SK-N-SH treated with all-trans-retinoic acid at 6 μM for 48 hours (cell line): ENCODE measurements at regions not wholly inside any gene's neighbourhood (a gene's known extent, or its start where the extent isn't known, plus 50 kb on each side); places are given as distances from the start of the nearest gene placed in this dataset.

Experiments used
- ATAC-seq: fragments of 200-7000 bp; cut with Tn5 transposase; 3 replicates; pipeline ENCODE4 v1.9.1; 2020; ENCODE audit warnings: mild to moderate bottlenecking, moderate library complexity
- ARNTL ChIP-seq: fragments of 450-650 bp; formaldehyde crosslinking; IDR thresholded peaks from 2 replicates; pipeline ENCODE4 v1.5.0; 2020; ENCODE audit warnings: low read depth, mild to moderate bottlenecking, moderate library complexity, borderline replicate concordance
- BACH2 ChIP-seq: fragments of 250-450 bp; sonication (Bioruptor Pico); IDR thresholded peaks from 2 replicates; pipeline ENCODE4 v1.9.0; 2021; ENCODE audit warnings: mild to moderate bottlenecking, borderline replicate concordance
- ESRRG ChIP-seq: fragments of 250-450 bp; sonication (Bioruptor Pico); IDR thresholded peaks from 2 replicates; pipeline ENCODE4 v1.6.1; 2021; ENCODE audit warnings: mild to moderate bottlenecking
- GLIS3 ChIP-seq: fragments of 250-450 bp; sonication (Bioruptor Pico); IDR thresholded peaks from 2 replicates; pipeline ENCODE4 v1.5.0; 2020; ENCODE audit warnings: mild to moderate bottlenecking, moderate library complexity
- ISL1 ChIP-seq: fragments of 250-450 bp; sonication (Bioruptor Pico); IDR thresholded peaks from 2 replicates; pipeline ENCODE4 v2.1.2; 2022; ENCODE audit warnings: mild to moderate bottlenecking, moderate library complexity
- OSR1 ChIP-seq: fragments of 250-450 bp; sonication (Bioruptor Pico); IDR thresholded peaks from 2 replicates; pipeline ENCODE4 v1.8.0; 2022; ENCODE audit warnings: moderate library complexity, mild to moderate bottlenecking, inconsistent platforms
- PPARA ChIP-seq: fragments of 250-450 bp; sonication (Bioruptor Pico); IDR thresholded peaks from 2 replicates; pipeline ENCODE4 v1.5.0; 2020; ENCODE audit warnings: mild to moderate bottlenecking, borderline replicate concordance
- TCF4 ChIP-seq: fragments of 250-450 bp; sonication (Bioruptor Pico); IDR thresholded peaks from 2 replicates; pipeline ENCODE4 v1.8.0; 2021; ENCODE audit warnings: mild to moderate bottlenecking, moderate library complexity, borderline replicate concordance
- TOX ChIP-seq: fragments of 250-450 bp; sonication (Bioruptor Pico); IDR thresholded peaks from 2 replicates; pipeline ENCODE4 v1.8.0; 2021; ENCODE audit warnings: mild to moderate bottlenecking, moderate library complexity, borderline replicate concordance
- ZC3H10 ChIP-seq: fragments of 250-450 bp; sonication (Bioruptor Pico); IDR thresholded peaks from 2 replicates; pipeline ENCODE4 v1.5.1; 2021; ENCODE audit warnings: mild to moderate bottlenecking, moderate library complexity
- ZFP3 ChIP-seq: fragments of 250-450 bp; sonication (Bioruptor Pico); IDR thresholded peaks from 2 replicates; pipeline ENCODE4 v1.5.0; 2020; ENCODE audit warnings: mild to moderate bottlenecking, moderate library complexity
- ZFP30 ChIP-seq: fragments of 450-650 bp; formaldehyde crosslinking; IDR thresholded peaks from 2 replicates; pipeline ENCODE4 v1.5.0; 2022; ENCODE audit warnings: mild to moderate bottlenecking, moderate library complexity
- ZNF565 ChIP-seq: fragments of 450-650 bp; formaldehyde crosslinking; conservative IDR thresholded peaks from 2 replicates; pipeline ENCODE4 v1.5.0; 2020; ENCODE audit warnings: low read depth, mild to moderate bottlenecking, moderate library complexity
- ZNF70 ChIP-seq: fragments of 450-650 bp; formaldehyde crosslinking; IDR thresholded peaks from 2 replicates; pipeline ENCODE4 v1.5.0; 2020; ENCODE audit warnings: mild to moderate bottlenecking, moderate library complexity
- ZNF8 ChIP-seq: fragments of 450-650 bp; formaldehyde crosslinking; IDR thresholded peaks from 2 replicates; pipeline ENCODE4 v1.5.0; 2020; ENCODE audit warnings: mild to moderate bottlenecking, moderate library complexity
- TF ChIP-seq, protein P1 (sequence below): fragments of 250-450 bp; sonication (Bioruptor Pico); IDR thresholded peaks from 2 replicates; pipeline ENCODE4 v1.5.1; 2020; ENCODE audit warnings: low read depth, mild to moderate bottlenecking, moderate library complexity
- TF ChIP-seq, protein P2 (sequence below): fragments of 250-450 bp; sonication (Bioruptor Pico); IDR thresholded peaks from 2 replicates; pipeline ENCODE4 v1.5.1; 2021; ENCODE audit warnings: mild to moderate bottlenecking, moderate library complexity
- TF ChIP-seq, protein P3 (sequence below): fragments of 250-450 bp; sonication (Bioruptor Pico); IDR thresholded peaks from 2 replicates; pipeline ENCODE4 v1.5.0; 2020; ENCODE audit warnings: mild to moderate bottlenecking, moderate library complexity

DNA sequence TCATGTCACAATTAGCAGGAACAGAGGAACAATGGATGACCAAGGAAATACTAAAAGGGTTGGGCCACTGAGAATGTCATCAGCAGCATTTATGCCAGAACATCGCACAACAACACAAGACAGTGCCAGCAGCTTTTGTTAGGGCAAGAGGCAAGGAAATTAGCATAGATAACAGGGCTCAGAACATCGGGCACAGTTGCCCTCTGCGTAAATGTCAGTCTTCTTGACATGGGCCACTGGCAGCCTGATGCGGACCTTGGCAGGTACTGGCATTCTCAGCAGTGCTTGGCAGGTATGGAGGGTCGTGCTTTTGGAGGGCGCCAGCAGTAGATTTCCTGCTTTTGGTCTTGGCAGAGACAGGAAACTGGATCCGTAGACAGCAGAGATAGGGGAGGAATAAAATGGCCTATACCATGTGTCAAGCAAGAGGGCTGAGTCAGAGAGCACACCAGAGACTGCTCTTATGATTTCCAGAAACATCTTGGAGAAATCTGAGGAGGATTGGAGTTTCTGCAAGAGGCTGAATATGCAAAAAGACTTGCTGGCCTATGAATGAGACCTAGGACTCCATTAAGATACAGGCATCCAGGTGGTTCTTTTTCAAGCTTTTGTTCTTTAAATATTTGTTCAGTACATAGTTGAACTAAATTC, 371.5 kb upstream of the MTPN start:
- ATAC-seq, result no peak
- TF ChIP-seq, protein P1, sequence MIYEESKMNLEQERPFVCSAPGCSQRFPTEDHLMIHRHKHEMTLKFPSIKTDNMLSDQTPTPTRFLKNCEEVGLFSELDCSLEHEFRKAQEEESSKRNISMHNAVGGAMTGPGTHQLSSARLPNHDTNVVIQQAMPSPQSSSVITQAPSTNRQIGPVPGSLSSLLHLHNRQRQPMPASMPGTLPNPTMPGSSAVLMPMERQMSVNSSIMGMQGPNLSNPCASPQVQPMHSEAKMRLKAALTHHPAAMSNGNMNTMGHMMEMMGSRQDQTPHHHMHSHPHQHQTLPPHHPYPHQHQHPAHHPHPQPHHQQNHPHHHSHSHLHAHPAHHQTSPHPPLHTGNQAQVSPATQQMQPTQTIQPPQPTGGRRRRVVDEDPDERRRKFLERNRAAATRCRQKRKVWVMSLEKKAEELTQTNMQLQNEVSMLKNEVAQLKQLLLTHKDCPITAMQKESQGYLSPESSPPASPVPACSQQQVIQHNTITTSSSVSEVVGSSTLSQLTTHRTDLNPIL (CRISPR knock-in tag), result no peak
- TF ChIP-seq ESRRG (CRISPR knock-in tag), result no peak
- TF ChIP-seq ZC3H10 (CRISPR knock-in tag), result no peak
- TF ChIP-seq TCF4 (CRISPR knock-in tag), result no peak
- no peak for TF ChIP-seq OSR1 (CRISPR knock-in tag)
- TF ChIP-seq, protein P2, sequence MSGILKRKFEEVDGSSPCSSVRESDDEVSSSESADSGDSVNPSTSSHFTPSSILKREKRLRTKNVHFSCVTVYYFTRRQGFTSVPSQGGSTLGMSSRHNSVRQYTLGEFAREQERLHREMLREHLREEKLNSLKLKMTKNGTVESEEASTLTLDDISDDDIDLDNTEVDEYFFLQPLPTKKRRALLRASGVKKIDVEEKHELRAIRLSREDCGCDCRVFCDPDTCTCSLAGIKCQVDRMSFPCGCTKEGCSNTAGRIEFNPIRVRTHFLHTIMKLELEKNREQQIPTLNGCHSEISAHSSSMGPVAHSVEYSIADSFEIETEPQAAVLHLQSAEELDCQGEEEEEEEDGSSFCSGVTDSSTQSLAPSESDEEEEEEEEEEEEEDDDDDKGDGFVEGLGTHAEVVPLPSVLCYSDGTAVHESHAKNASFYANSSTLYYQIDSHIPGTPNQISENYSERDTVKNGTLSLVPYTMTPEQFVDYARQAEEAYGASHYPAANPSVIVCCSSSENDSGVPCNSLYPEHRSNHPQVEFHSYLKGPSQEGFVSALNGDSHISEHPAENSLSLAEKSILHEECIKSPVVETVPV (CRISPR knock-in tag), result no peak
- TF ChIP-seq, protein P3, sequence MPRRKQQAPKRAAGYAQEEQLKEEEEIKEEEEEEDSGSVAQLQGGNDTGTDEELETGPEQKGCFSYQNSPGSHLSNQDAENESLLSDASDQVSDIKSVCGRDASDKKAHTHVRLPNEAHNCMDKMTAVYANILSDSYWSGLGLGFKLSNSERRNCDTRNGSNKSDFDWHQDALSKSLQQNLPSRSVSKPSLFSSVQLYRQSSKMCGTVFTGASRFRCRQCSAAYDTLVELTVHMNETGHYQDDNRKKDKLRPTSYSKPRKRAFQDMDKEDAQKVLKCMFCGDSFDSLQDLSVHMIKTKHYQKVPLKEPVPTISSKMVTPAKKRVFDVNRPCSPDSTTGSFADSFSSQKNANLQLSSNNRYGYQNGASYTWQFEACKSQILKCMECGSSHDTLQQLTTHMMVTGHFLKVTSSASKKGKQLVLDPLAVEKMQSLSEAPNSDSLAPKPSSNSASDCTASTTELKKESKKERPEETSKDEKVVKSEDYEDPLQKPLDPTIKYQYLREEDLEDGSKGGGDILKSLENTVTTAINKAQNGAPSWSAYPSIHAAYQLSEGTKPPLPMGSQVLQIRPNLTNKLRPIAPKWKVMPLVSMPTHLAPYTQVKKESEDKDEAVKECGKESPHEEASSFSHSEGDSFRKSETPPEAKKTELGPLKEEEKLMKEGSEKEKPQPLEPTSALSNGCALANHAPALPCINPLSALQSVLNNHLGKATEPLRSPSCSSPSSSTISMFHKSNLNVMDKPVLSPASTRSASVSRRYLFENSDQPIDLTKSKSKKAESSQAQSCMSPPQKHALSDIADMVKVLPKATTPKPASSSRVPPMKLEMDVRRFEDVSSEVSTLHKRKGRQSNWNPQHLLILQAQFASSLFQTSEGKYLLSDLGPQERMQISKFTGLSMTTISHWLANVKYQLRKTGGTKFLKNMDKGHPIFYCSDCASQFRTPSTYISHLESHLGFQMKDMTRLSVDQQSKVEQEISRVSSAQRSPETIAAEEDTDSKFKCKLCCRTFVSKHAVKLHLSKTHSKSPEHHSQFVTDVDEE (CRISPR knock-in tag), result no peak
- no peak for TF ChIP-seq TOX (CRISPR knock-in tag)

DNA sequence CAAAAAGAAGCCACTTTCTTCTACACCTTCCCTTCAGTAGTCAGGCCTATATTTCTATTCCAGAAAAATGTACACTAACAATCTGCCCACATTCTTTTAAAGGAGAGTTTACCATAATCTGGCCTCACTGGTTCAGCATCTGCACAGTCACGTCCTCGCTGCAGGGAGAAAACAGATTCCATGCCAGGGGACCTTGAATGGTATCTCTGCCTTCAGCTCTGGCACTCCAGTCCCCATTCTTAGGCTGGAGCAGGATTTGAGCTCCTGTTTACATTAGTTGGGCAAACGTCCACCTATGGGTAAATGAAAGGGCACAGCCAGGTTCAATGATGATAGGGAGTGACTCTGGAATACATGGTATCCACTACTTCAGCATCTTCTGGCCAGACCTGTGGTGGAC, 371.0 kb upstream of the MTPN start:
- ATAC-seq, result no peak
- no peak for TF ChIP-seq ISL1 (CRISPR knock-in tag)
- TF ChIP-seq, protein P2 (CRISPR knock-in tag), result no peak
- TF ChIP-seq, protein P3 (CRISPR knock-in tag), result no peak
- no peak for TF ChIP-seq TCF4 (CRISPR knock-in tag)
- TF ChIP-seq ZNF70 (CRISPR knock-in tag), result no peak
- TF ChIP-seq, protein P1 (CRISPR knock-in tag), result no peak
- no peak for TF ChIP-seq ESRRG (CRISPR knock-in tag)
- no peak for TF ChIP-seq PPARA (CRISPR knock-in tag)
- TF ChIP-seq ZNF565 (CRISPR knock-in tag), result no peak
- no peak for TF ChIP-seq ARNTL (CRISPR knock-in tag)
- TF ChIP-seq ZFP30 (CRISPR knock-in tag), result no peak
- TF ChIP-seq GLIS3 (CRISPR knock-in tag), result no peak
- TF ChIP-seq ZNF8 (CRISPR knock-in tag), result no peak
- no peak for TF ChIP-seq BACH2 (CRISPR knock-in tag)
- TF ChIP-seq ZFP3, result no peak
